ENCODE measurements at regions not wholly inside any gene's neighbourhood (a gene's known extent, or its start where the extent isn't known, plus 50 kb on each side); places are given as distances from the start of the nearest gene placed in this dataset.
"Not testable (repeated sequence)": the region's sequence is repeated elsewhere in the genome, so short reads cannot be mapped to it uniquely, and the experiment has no call there.

DNA sequence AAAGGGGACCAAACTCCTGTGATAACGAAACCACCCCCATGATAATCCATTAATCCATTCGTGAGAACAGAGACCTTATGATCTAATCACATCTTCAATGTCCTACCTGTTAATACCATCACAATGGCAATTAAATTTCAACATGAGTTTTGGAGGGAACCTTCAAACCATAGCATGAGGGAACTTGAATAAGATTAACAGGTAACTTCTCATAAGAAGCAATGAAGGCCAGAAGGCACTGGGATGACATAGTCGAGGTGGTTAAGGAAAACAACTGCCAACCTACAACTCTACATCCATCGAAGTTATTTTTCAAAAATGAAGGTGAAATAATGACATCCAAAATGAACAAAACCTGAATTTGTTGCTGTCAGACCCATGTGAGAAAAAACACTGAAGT is 478.9 kb downstream of the EDEM1 start:
- Mint-ChIP-seq H3K36me3 (ENCODE audit: low read depth) (no peaks in the 10 kb centered on the region), H3K27me3 (no peaks in the 10 kb centered on the region), H3K9me3 (peaks cover 13% of the 10 kb centered on the region), H3K27ac (no peak overlapping the region), H3K4me1 (no peaks in the 10 kb centered on the region), H3K4me3 (no peak overlapping the region)
- no peak for DNase-seq
- ChIA-PET CTCF (no interaction called here), POLR2A (no interaction called here)

DNA sequence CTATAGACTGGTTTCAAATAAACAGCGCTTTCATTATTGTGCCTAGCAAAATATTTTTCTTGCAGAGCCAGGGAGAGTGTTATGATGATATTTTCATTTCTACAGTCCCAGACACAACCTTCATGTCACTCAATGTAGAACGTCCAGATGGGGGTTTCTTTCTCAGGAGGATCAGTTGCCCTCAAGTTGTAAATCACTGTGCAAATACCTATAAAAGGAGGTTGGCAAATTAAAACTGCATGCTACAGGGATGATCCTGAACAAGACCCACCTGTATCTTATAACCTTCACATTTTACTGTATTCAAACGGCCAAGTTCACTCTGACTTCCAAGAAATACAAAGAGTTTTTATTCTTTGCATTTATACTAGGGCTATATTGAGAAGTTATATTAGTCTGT is 486.0 kb downstream of the EDEM1 start:
- Mint-ChIP-seq H3K4me3 (no peak overlapping the region), H3K4me1 (no peaks in the 10 kb centered on the region), H3K27me3 (no peaks in the 10 kb centered on the region), H3K36me3 (ENCODE audit: low read depth) (no peaks in the 10 kb centered on the region), H3K9me3 (peaks cover 3% of the 10 kb centered on the region), H3K27ac (no peak overlapping the region)
- CTCF ChIA-PET = no interaction called here
- POLR2A ChIA-PET = no interaction called here
- no peak for DNase-seq

DNA sequence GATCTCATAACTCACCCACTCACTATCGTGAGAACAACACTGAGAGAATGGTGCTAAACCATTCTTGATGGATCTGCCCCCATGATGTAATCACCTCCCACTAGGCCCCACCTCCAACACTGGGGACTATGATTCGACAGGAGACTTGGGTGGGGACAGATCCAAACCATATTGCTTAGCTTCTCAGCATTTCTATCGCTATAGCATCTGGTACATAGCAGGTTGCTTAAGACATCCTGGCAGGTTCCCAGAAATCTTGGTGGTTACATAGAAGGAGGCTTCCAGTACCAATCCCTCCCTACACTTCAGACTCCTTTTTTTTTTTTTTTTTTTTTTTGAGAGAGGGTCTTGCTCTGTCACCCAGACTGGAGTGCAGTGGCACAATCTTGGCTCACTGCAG is 487.8 kb downstream of the EDEM1 start:
- H3K27me3 Mint-ChIP-seq = no peaks in the 10 kb centered on the region
- no peaks in the 10 kb centered on the region for H3K4me1 Mint-ChIP-seq
- no peaks in the 10 kb centered on the region for H3K36me3 Mint-ChIP-seq (ENCODE audit: low read depth)
- H3K9me3 Mint-ChIP-seq = peaks cover 3% of the 10 kb centered on the region
- CTCF ChIA-PET = interaction anchor here (0.6 to 0.7 kb wide), 2 partner anchors 209 to 738 kb away, joined by 3 to 4 read pairs; no protein-coding TSS in a partner anchor
- no peak overlapping the region for H3K27ac Mint-ChIP-seq
- no peak for DNase-seq
- POLR2A ChIA-PET = no interaction called here
- H3K4me3 Mint-ChIP-seq = no peak overlapping the region

DNA sequence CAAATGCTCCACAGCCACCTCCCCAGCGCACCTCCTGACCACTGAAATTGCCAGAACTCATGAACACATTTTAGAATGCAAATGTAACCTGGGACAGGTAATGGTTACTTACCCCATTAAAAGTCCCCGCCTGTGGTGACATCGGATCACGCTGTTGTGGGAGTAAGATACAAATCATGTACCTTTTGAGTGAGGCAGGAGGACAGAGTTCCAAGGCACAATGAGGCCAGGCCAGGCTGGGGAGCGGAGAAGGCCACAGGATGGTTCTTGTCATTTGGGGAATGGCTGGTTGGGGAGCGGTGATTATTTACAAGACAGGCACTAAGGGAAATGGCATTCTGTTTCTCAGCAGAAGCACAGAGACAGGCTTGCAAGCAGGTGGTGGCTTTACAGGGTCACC is 490.0 kb downstream of the EDEM1 start:
- no peak for DNase-seq
- H3K9me3 Mint-ChIP-seq = peaks cover 3% of the 10 kb centered on the region
- no peaks in the 10 kb centered on the region for H3K4me1 Mint-ChIP-seq
- POLR2A ChIA-PET = no interaction called here
- H3K36me3 Mint-ChIP-seq (ENCODE audit: low read depth) = no peaks in the 10 kb centered on the region
- no peak overlapping the region for H3K27ac Mint-ChIP-seq
- no peaks in the 10 kb centered on the region for H3K27me3 Mint-ChIP-seq
- H3K4me3 Mint-ChIP-seq = no peak overlapping the region
- CTCF ChIA-PET = no interaction called here

DNA sequence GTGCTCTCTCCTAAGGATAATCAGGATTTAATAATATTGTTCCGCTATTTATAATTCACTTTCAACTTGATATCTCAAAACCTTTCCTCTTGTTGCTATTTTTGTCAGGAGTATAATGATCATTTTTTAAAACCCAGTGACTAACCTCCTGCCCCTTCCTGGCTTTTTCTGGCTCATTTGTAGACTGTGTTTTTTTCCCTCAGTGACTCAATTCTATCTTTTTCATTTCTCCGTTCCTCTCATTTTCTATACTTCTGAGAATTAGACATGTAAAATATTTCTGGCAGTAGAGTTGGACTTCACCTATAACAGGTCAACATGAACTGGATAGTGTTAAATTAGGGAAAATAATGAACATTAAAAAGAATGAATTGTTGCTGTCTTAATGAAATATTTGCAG is 490.7 kb downstream of the EDEM1 start:
- H3K9me3 Mint-ChIP-seq = peaks cover 3% of the 10 kb centered on the region
- H3K27ac Mint-ChIP-seq = no peak overlapping the region
- no peak for DNase-seq
- CTCF ChIA-PET = no interaction called here
- POLR2A ChIA-PET = no interaction called here
- no peaks in the 10 kb centered on the region for H3K27me3 Mint-ChIP-seq
- H3K4me1 Mint-ChIP-seq = no peaks in the 10 kb centered on the region
- H3K36me3 Mint-ChIP-seq (ENCODE audit: low read depth) = no peaks in the 10 kb centered on the region
- H3K4me3 Mint-ChIP-seq = no peak overlapping the region

DNA sequence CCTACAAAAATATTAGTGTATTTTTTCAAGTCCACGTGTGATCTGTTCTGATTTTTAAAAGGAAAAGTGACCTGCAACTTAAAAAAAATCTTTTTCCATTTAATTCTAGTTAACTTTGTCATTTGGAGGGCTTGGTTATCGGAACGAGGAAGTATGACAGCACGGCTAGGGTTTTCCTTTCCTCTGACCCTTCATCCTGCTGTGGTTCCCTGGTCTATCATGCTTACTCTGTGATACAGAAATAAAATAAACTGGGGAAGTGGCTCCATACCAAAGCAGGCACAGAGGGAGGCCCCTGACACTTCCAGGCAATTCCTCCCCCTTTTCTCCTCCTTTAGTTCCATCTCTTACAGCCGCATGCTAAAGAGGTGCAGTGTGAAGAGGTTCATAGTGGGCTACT is 491.3 kb downstream of the EDEM1 start:
- Mint-ChIP-seq H3K27ac (no peak overlapping the region), H3K4me3 (no peak overlapping the region), H3K4me1 (no peaks in the 10 kb centered on the region), H3K9me3 (peaks cover 3% of the 10 kb centered on the region), H3K36me3 (ENCODE audit: low read depth) (no peaks in the 10 kb centered on the region), H3K27me3 (no peaks in the 10 kb centered on the region)
- POLR2A ChIA-PET = no interaction called here
- DNase-seq = no peak
- CTCF ChIA-PET = no interaction called here

DNA sequence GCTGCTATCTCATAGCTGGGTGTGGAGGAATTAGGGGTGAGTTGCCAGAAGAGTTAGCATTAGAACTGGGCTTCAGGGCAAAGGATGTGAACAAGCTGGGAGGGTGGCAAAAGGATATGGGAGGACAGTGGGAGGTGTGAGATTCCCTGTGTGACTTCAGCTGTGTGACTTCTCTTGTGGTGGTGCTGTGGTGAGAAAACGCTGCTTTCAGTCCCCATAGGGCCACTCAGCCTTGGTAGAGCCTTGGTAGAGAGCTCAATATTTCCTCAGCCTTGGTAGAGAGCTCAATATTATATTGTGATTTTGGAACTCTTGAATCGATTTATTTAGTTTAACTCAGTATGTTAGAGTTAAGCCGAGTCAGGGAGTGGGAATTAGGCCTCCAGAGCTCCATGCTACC is 499.7 kb downstream of the EDEM1 start:
- peaks cover 10% of the 10 kb centered on the region for H3K9me3 Mint-ChIP-seq
- H3K4me3 Mint-ChIP-seq = no peak overlapping the region
- DNase-seq = no peak
- no peaks in the 10 kb centered on the region for H3K4me1 Mint-ChIP-seq
- H3K27ac Mint-ChIP-seq = no peak overlapping the region
- H3K27me3 Mint-ChIP-seq = no peaks in the 10 kb centered on the region
- no peaks in the 10 kb centered on the region for H3K36me3 Mint-ChIP-seq (ENCODE audit: low read depth)
- CTCF ChIA-PET = no interaction called here
- POLR2A ChIA-PET = no interaction called here

DNA sequence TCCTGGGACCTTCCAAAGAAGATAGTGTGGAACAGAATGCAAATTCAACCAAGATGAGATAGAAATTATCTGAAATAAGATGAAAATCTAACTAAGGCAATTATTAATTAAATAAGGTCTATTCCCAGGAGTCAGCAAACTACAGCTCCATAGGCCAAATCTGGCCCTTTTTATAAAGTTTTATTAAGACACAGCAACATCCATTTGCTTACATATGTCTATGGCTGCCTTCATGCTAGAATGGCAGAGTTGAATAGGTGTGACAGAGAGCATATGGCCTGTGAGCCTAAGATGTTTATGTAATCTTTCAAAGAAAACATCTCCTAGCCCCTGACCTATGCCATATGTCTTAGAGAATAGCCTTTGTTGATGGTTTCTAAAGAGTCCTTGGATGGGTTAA is 503.0 kb downstream of the EDEM1 start:
- peaks cover 10% of the 10 kb centered on the region for H3K9me3 Mint-ChIP-seq
- no peaks in the 10 kb centered on the region for H3K27me3 Mint-ChIP-seq
- H3K4me3 Mint-ChIP-seq = no peak overlapping the region
- no peak for DNase-seq
- CTCF ChIA-PET = no interaction called here
- H3K4me1 Mint-ChIP-seq = no peaks in the 10 kb centered on the region
- H3K36me3 Mint-ChIP-seq (ENCODE audit: low read depth) = no peaks in the 10 kb centered on the region
- POLR2A ChIA-PET = no interaction called here
- H3K27ac Mint-ChIP-seq = no peak overlapping the region

DNA sequence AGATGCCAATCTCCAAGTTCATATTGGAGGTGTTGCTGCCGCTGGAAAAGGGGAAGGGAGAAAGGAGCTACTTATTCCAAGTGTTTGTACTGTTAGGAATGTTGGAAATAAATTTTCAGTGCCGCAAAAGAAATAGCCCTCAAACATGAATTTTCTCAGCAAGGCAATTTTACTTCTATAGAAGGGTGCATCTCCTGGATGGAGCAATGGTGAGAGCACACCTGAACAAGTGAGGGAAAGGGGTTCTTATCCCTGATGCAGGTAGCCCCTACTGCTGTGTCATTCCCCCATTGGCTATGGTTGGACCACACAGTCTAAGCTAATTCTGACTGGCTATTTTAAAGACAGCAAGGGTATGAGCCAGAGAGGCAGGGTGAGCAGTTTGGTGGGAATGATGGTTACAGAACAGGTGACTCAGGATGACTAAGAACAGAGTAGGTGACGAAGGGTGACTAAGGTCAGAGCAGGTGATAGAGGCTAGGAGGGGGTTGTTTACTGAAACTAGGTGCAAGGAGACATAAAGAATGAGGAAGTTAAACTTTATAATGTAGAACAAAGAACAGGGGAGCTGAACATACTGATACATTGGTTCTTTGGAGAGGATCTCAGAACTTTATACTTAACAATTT is 503.5 kb downstream of the EDEM1 start:
- DNase-seq = no peak
- Mint-ChIP-seq H3K36me3 (ENCODE audit: low read depth) (no peaks in the 10 kb centered on the region), H3K4me1 (no peaks in the 10 kb centered on the region), H3K27me3 (no peaks in the 10 kb centered on the region), H3K9me3 (peaks cover 10% of the 10 kb centered on the region), H3K4me3 (no peak overlapping the region), H3K27ac (no peak overlapping the region)
- ChIA-PET POLR2A (no interaction called here), CTCF (no interaction called here)

DNA sequence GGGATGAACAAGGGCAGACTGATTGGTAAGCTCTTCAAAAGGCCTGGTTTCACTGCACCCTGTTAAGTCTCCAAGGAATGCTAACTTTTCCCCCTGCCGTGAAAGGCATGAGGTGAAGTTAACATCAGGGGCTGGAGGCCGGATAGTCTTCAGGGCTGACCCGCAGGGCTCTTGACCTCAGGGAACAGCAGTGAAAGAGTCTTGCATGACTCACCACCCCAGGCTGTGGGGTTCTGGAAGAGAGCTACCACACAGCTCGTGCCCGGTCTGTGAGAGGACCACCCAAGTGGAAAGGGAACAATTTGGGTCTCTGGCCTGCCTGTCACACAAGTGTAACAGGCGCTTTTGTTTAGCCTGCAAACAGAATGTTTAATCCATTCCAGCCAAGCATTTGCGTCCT is 504.9 kb downstream of the EDEM1 start:
- ChIA-PET POLR2A (no interaction called here), CTCF (no interaction called here)
- H3K27me3 Mint-ChIP-seq = no peaks in the 10 kb centered on the region
- no peaks in the 10 kb centered on the region for H3K36me3 Mint-ChIP-seq (ENCODE audit: low read depth)
- no peak overlapping the region for H3K4me3 Mint-ChIP-seq
- H3K27ac Mint-ChIP-seq = no peak overlapping the region
- H3K4me1 Mint-ChIP-seq = no peaks in the 10 kb centered on the region
- H3K9me3 Mint-ChIP-seq = peaks cover 10% of the 10 kb centered on the region
- DNase-seq = no peak

DNA sequence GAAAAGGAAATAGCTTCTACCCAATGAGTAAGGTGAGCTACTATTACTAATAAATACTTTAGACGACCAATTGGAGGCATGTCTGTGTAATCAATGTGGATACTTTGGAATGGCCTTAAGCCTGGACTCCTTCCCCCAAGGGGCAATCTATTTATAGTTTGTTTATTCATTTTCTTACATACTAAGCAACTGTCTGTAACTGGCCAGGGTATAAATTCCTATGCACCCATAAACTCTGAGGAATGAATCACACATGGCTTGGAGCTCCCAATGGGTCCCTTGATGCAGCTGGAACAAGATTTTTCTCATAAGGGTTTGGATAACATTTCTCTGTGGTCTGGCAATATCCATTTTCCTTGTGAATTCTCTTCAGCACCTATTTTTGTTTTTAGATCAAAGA is 506.8 kb downstream of the EDEM1 start:
- Mint-ChIP-seq H3K27ac (no peak overlapping the region), H3K4me1 (no peaks in the 10 kb centered on the region), H3K4me3 (no peak overlapping the region), H3K9me3 (peaks cover 8% of the 10 kb centered on the region), H3K36me3 (ENCODE audit: low read depth) (no peaks in the 10 kb centered on the region), H3K27me3 (no peaks in the 10 kb centered on the region)
- ChIA-PET CTCF (no interaction called here), POLR2A (no interaction called here)
- DNase-seq = no peak

DNA sequence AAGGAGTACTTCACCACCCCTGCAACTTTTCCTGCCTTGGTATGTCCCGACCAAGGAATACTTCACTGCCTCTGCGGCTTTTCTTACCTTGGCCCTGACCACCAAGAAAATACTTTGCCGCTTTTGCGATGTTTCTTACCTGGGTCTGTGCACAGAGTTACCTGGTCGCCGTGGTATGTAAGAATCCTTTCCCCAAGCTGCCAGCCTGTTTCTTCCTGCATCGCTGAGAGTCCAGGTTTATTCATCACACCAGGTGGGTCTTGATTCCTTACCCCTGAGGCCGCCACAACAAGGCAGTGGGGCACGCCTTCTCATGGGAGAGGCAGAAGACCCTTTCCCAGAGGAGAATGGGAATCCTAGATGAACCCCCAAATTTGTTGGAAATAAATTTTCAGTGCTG is 511.3 kb downstream of the EDEM1 start:
- H3K27me3 Mint-ChIP-seq = no peaks in the 10 kb centered on the region
- no peak overlapping the region for H3K27ac Mint-ChIP-seq
- H3K4me3 Mint-ChIP-seq = no peak overlapping the region
- no peaks in the 10 kb centered on the region for H3K4me1 Mint-ChIP-seq
- POLR2A ChIA-PET = no interaction called here
- H3K9me3 Mint-ChIP-seq = peaks cover 4% of the 10 kb centered on the region
- H3K36me3 Mint-ChIP-seq (ENCODE audit: low read depth) = no peaks in the 10 kb centered on the region
- CTCF ChIA-PET = no interaction called here
- DNase-seq = no peak

DNA sequence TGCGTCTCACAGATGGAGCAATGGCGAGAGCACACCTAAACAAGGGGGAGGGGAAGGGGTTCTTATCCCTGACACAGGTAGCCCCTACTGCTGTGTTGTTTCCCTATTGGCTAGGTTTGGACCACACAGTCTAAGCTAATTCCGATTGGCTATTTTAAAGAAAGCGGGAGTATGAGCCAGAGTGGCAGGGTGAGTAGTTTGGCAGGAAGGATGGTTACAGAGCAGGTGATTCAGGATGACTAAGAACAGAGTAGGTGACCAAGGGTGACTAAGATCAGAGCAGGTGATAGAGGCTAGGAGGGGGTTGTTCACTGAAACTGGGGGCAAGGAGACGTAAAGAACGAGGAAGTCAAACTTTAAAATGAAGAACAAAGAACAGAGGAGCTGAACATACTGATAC is 511.8 kb downstream of the EDEM1 start:
- no peak for DNase-seq
- H3K36me3 Mint-ChIP-seq (ENCODE audit: low read depth) = no peaks in the 10 kb centered on the region
- no peaks in the 10 kb centered on the region for H3K4me1 Mint-ChIP-seq
- ChIA-PET POLR2A (no interaction called here), CTCF (no interaction called here)
- H3K9me3 Mint-ChIP-seq = peaks cover 4% of the 10 kb centered on the region
- no peak overlapping the region for H3K4me3 Mint-ChIP-seq
- H3K27me3 Mint-ChIP-seq = no peaks in the 10 kb centered on the region
- no peak overlapping the region for H3K27ac Mint-ChIP-seq

DNA sequence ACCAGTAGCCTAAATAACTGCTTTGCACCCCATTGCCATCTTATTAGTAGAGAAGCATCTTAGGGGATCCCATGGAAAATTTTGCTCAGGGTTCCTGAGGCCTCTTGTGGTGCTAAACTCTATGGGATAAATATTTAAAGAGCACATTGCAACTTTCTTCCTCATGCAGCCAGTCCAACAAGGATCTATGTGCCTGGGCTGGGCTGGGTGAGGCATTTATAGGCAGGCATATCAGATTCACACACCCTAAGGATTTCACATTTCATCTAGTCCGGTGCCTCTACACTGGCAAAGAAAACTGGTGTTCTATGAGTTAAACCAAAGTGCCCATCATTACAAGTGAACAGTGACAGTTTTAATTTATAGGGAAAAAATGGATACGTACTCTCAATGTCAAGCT is 512.3 kb downstream of the EDEM1 start:
- H3K36me3 Mint-ChIP-seq (ENCODE audit: low read depth) = no peaks in the 10 kb centered on the region
- no peak overlapping the region for H3K4me3 Mint-ChIP-seq
- ChIA-PET POLR2A (no interaction called here), CTCF (no interaction called here)
- DNase-seq = no peak
- peaks cover 4% of the 10 kb centered on the region for H3K9me3 Mint-ChIP-seq
- no peaks in the 10 kb centered on the region for H3K27me3 Mint-ChIP-seq
- no peak overlapping the region for H3K27ac Mint-ChIP-seq
- no peaks in the 10 kb centered on the region for H3K4me1 Mint-ChIP-seq

DNA sequence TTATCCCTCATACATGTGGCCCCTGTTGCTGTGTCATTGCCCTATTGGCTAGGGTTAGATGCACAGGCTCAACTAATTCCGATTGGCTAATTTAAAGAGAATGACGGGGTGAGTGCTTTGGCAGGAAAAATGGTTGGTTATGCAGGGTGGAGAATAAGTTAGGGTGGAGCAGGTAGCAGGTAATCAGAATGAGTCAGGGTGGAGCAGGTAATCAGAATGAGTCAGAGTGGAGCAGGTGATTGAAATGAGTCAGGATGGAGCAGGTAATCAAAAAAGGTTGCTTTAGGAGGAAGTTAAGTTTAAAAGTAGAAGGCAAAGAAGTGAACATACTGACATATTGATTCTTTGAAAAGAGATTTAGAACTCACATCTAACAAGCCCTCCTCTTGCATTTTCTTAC is 513.5 kb downstream of the EDEM1 start:
- H3K27ac Mint-ChIP-seq; H3K4me3 Mint-ChIP-seq; H3K9me3 Mint-ChIP-seq; H3K27me3 Mint-ChIP-seq; DNase-seq; H3K4me1 Mint-ChIP-seq; POLR2A ChIA-PET; H3K36me3 Mint-ChIP-seq (ENCODE audit: low read depth); CTCF ChIA-PET: not testable (repeated sequence)
